ENCODE measurements at regions not wholly inside any gene's neighbourhood (a gene's known extent, or its start where the extent isn't known, plus 50 kb on each side); places are given as distances from the start of the nearest gene placed in this dataset.

DNA sequence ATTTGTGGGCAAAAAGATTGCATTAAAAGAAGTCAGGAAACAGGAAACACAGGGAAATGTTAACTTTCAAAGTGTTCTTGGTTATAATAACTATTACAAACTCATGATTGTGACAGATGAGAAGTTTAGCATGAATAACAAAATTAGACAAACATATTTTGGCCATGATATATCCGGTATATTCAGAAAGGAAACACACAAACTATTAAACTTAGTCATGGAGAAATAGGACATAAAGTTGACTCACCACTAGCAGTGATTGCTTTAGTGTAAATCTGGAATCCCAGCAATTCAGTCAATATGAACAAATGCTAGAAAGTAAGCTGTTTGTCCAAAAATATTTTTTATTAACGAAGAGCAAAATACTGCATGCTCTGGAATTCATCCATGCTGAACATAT, 1299.9 kb downstream of the C4orf33 start:
- Histone ChIP-seq H3K4me2 (ENCODE audit: low read length) (no peak overlapping the region), H3K4ac (ENCODE audit: low read depth, low read length) (no peak overlapping the region), H3K36me3 (ENCODE audit: control insufficient read depth in 1 of 2, insufficient read depth in 2 of 2, low read length in 2 of 2) (no peaks in the 10 kb centered on the region), H3K23ac (ENCODE audit: low read length) (no peak overlapping the region), H3K9me3 (ENCODE audit: insufficient read depth, low read depth, low read length) (no peaks in the 10 kb centered on the region), H3K14ac (ENCODE audit: low read length) (no peak overlapping the region), H3K27me3 (ENCODE audit: insufficient read depth, low read length) (no peaks in the 10 kb centered on the region), H4K12ac (ENCODE audit: low read depth, low read length) (no peak overlapping the region), H3K18ac (ENCODE audit: low read length) (no peak overlapping the region), H2BK12ac (ENCODE audit: low read length) (no peak overlapping the region), H2AK5ac (ENCODE audit: low read length) (no peak overlapping the region), H4K8ac (ENCODE audit: low read depth, low read length) (no peak overlapping the region), H2BK5ac (ENCODE audit: low read depth, low read length, poor library complexity) (no peak overlapping the region), H2BK120ac (ENCODE audit: insufficient read depth, low read length, poor library complexity) (no peak overlapping the region), H3K27ac (ENCODE audit: low read depth, low read length) (no peak overlapping the region), H3K4me3 (ENCODE audit: low read depth, low read length) (no peak overlapping the region), H4K91ac (ENCODE audit: low read depth, low read length) (no peak overlapping the region), H3K4me1 (ENCODE audit: control insufficient read depth in 1 of 2, insufficient read depth in 2 of 2, low read length in 2 of 2) (no peaks in the 10 kb centered on the region), H3K9ac (ENCODE audit: low read length) (no peak overlapping the region), H3K79me2 (ENCODE audit: control insufficient read depth, insufficient read depth, low read length, poor library complexity) (no peaks in the 10 kb centered on the region), H3K79me1 (ENCODE audit: low read length) (no peaks in the 10 kb centered on the region), H2AFZ (ENCODE audit: insufficient read depth, low read length, poor library complexity) (no peak overlapping the region)
- WGBS (ENCODE audit: extremely low coverage, insufficient coverage, insufficient read length), result no CpG with 5 or more reads among the region's 2 CpGs
- DNase-seq, result peak in 1 of 2 donors; percentile 4

DNA sequence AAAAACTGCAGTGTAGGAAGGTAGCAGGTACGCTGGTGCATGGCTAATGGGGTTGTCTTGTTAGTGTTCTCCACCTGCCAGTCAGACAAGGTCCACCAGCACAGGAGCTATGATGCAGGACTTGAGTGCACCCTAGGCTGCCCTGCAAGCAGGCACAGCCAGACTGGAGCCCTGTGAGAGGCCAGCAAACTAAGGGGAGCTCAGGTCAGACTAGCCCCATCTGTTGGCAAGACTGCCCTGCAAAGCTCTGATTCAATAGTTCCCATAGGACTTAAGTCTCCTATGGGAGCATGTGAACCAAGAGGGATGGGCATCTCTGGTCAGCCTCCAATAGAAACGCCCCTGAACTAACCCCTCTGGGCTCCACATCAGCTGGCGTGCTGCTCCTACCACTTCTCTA, 1307.3 kb downstream of the C4orf33 start:
- Histone ChIP-seq H3K9me3 (ENCODE audit: insufficient read depth, low read depth, low read length) (no peaks in the 10 kb centered on the region), H3K18ac (ENCODE audit: low read length) (no peak overlapping the region), H3K23ac (ENCODE audit: low read length) (no peak overlapping the region), H3K36me3 (ENCODE audit: control insufficient read depth in 1 of 2, insufficient read depth in 2 of 2, low read length in 2 of 2) (no peaks in the 10 kb centered on the region), H3K9ac (ENCODE audit: low read length) (no peak overlapping the region), H3K27me3 (ENCODE audit: insufficient read depth, low read length) (no peaks in the 10 kb centered on the region), H4K8ac (ENCODE audit: low read depth, low read length) (no peak overlapping the region), H3K27ac (ENCODE audit: low read depth, low read length) (no peak overlapping the region), H4K12ac (ENCODE audit: low read depth, low read length) (no peak overlapping the region), H3K4me3 (ENCODE audit: low read depth, low read length) (no peak overlapping the region), H3K4ac (ENCODE audit: low read depth, low read length) (no peak overlapping the region), H2BK120ac (ENCODE audit: insufficient read depth, low read length, poor library complexity) (no peak overlapping the region), H2BK12ac (ENCODE audit: low read length) (no peak overlapping the region), H3K14ac (ENCODE audit: low read length) (no peak overlapping the region), H3K4me1 (ENCODE audit: control insufficient read depth in 1 of 2, insufficient read depth in 2 of 2, low read length in 2 of 2) (no peaks in the 10 kb centered on the region), H2BK5ac (ENCODE audit: low read depth, low read length, poor library complexity) (no peak overlapping the region), H3K79me1 (ENCODE audit: low read length) (no peaks in the 10 kb centered on the region), H4K91ac (ENCODE audit: low read depth, low read length) (no peak overlapping the region), H2AK5ac (ENCODE audit: low read length) (no peak overlapping the region), H3K4me2 (ENCODE audit: low read length) (no peak overlapping the region), H2AFZ (ENCODE audit: insufficient read depth, low read length, poor library complexity) (no peak overlapping the region), H3K79me2 (ENCODE audit: control insufficient read depth, insufficient read depth, low read length, poor library complexity) (no peaks in the 10 kb centered on the region)
- no peak for DNase-seq
- no CpG with 5 or more reads among the region's 3 CpGs for WGBS (ENCODE audit: extremely low coverage, insufficient coverage, insufficient read length)

GRCh38 chr4:130416228-130416627, 1320.3 kb downstream of the C4orf33 start:
- H3K18ac ChIP-seq (ENCODE audit: low read length), result no peak overlapping the region
- H3K79me2 ChIP-seq (ENCODE audit: control insufficient read depth, insufficient read depth, low read length, poor library complexity), result no peaks in the 10 kb centered on the region

DNA sequence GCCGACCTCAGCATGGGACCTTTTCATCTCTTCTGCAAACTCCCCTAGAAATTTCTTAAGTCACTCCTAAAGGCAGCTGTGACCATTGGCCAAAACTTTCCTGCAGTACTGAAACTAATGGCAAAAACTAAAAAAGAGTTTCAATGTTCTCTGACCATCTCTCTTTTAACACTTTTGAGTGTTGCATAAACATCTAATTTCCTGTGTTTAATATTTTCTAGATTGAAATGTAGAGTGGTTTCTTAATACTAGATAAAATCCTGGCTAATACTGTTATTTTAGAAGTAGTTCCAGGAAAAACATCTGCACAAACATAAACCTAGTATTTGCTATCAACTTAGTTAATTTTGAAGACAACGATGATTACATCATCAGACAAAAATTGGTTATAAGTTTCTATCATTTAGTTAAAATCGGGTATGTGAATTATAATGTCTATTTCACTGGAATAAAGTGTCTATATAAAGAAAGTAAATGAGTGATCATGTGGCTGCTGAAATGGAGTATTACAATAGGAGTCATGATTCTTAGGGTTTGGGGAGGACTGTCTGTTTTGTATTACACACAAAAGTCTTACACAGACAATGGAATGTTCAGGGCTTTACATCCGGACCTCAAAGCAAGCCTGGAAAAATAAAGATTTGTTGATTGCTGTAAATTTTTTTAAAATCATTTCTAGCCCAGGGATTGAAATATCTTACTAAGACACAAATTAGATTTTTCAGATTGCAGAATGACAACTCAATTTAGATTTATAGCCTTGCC, 1323.4 kb downstream of the C4orf33 start:
- Histone ChIP-seq H3K79me2 (ENCODE audit: control insufficient read depth, insufficient read depth, low read length, poor library complexity) (no peaks in the 10 kb centered on the region), H3K4ac (ENCODE audit: low read depth, low read length) (no peak overlapping the region), H3K9me3 (ENCODE audit: insufficient read depth, low read depth, low read length) (no peaks in the 10 kb centered on the region), H2BK5ac (ENCODE audit: low read depth, low read length, poor library complexity) (no peak overlapping the region), H4K8ac (ENCODE audit: low read depth, low read length) (no peak overlapping the region), H3K79me1 (ENCODE audit: low read length) (no peaks in the 10 kb centered on the region), H3K4me2 (ENCODE audit: low read length) (no peak overlapping the region), H3K27ac (ENCODE audit: low read depth, low read length) (no peak overlapping the region), H3K36me3 (ENCODE audit: control insufficient read depth in 1 of 2, insufficient read depth in 2 of 2, low read length in 2 of 2) (no peaks in the 10 kb centered on the region), H3K9ac (ENCODE audit: low read length) (no peak overlapping the region), H3K14ac (ENCODE audit: low read length) (no peak overlapping the region), H4K91ac (ENCODE audit: low read depth, low read length) (no peak overlapping the region), H2AK5ac (ENCODE audit: low read length) (no peak overlapping the region), H2BK12ac (ENCODE audit: low read length) (no peak overlapping the region), H4K12ac (ENCODE audit: low read depth, low read length) (no peak overlapping the region), H2BK120ac (ENCODE audit: insufficient read depth, low read length, poor library complexity) (no peak overlapping the region), H3K23ac (ENCODE audit: low read length) (no peak overlapping the region), H3K18ac (ENCODE audit: low read length) (no peak overlapping the region), H3K4me3 (ENCODE audit: low read depth, low read length) (no peak overlapping the region), H3K4me1 (ENCODE audit: control insufficient read depth in 1 of 2, insufficient read depth in 2 of 2, low read length in 2 of 2) (no peaks in the 10 kb centered on the region), H2AFZ (ENCODE audit: insufficient read depth, low read length, poor library complexity) (no peak overlapping the region), H3K27me3 (ENCODE audit: insufficient read depth, low read length) (no peaks in the 10 kb centered on the region)
- no peak for DNase-seq
- no CpG with 5 or more reads among the region's 4 CpGs for WGBS (ENCODE audit: extremely low coverage, insufficient coverage, insufficient read length)

More at GRCh38 chr4:130416228-130416627, 1320.3 kb downstream of the C4orf33 start:
- H2BK5ac ChIP-seq (ENCODE audit: low read depth, low read length, poor library complexity), result no peak overlapping the region
- H2AK5ac ChIP-seq (ENCODE audit: low read length), result no peak overlapping the region
- no peaks in the 10 kb centered on the region for H3K36me3 ChIP-seq (ENCODE audit: control insufficient read depth in 1 of 2, insufficient read depth in 2 of 2, low read length in 2 of 2)
- H3K9ac ChIP-seq (ENCODE audit: low read length), result no peak overlapping the region
- H2AFZ ChIP-seq (ENCODE audit: insufficient read depth, low read length, poor library complexity), result no peak overlapping the region
- H4K12ac ChIP-seq (ENCODE audit: low read depth, low read length), result no peak overlapping the region
- H2BK120ac ChIP-seq (ENCODE audit: insufficient read depth, low read length, poor library complexity), result no peak overlapping the region
- no peak overlapping the region for H3K4ac ChIP-seq (ENCODE audit: low read depth, low read length)
- no peak overlapping the region for H3K27ac ChIP-seq (ENCODE audit: low read depth, low read length)
- H3K79me1 ChIP-seq (ENCODE audit: low read length), result no peaks in the 10 kb centered on the region
- no peak overlapping the region for H3K23ac ChIP-seq (ENCODE audit: low read length)
- H3K9me3 ChIP-seq (ENCODE audit: insufficient read depth, low read depth, low read length), result no peaks in the 10 kb centered on the region
- H3K4me3 ChIP-seq (ENCODE audit: low read depth, low read length), result no peak overlapping the region
- H3K14ac ChIP-seq (ENCODE audit: low read length), result no peak overlapping the region
- no peak overlapping the region for H3K4me2 ChIP-seq (ENCODE audit: low read length)
- no CpG with 5 or more reads among the region's 1 CpG for WGBS (ENCODE audit: extremely low coverage, insufficient coverage, insufficient read length)
- H3K4me1 ChIP-seq (ENCODE audit: control insufficient read depth in 1 of 2, insufficient read depth in 2 of 2, low read length in 2 of 2), result no peaks in the 10 kb centered on the region
- H3K27me3 ChIP-seq (ENCODE audit: insufficient read depth, low read length), result no peaks in the 10 kb centered on the region
- no peak for DNase-seq
- no peak overlapping the region for H4K91ac ChIP-seq (ENCODE audit: low read depth, low read length)
- H2BK12ac ChIP-seq (ENCODE audit: low read length), result no peak overlapping the region
- no peak overlapping the region for H4K8ac ChIP-seq (ENCODE audit: low read depth, low read length)
